ENCODE measurements at regions not wholly inside any gene's neighbourhood (a gene's known extent, or its start where the extent isn't known, plus 50 kb on each side); places are given as distances from the start of the nearest gene placed in this dataset.

GRCh38 chr2:239566995-239567568 lies 166.3 kb upstream of the HDAC4 start:
- H3K36me3 ChIP-seq (ENCODE audit: control insufficient read depth in 2 of 2, extremely low read depth in 1 of 2, insufficient read depth in 2 of 2, low read length in 2 of 2): no peaks in the 10 kb centered on the region
- ChIA-PET POLR2A (no interaction called here), CTCF (no interaction called here)
- no peaks in the 10 kb centered on the region for H3K4me1 ChIP-seq (ENCODE audit: control insufficient read depth, extremely low read depth, insufficient read depth, low read length)
- no TSS peak for BruUV-seq (replicated peaks)
- H4K20me1 ChIP-seq (replicated peaks; ENCODE audit: control insufficient read depth, extremely low read depth, insufficient read depth, low read length): no peaks in the 10 kb centered on the region
- peaks cover 2% of the 10 kb centered on the region for H3K9me3 ChIP-seq (replicated peaks; ENCODE audit: control insufficient read depth, insufficient read depth, low read length)
- no peak overlapping the region for H3K9ac ChIP-seq (replicated peaks; ENCODE audit: extremely low read depth, insufficient read depth, low read length)
- dilution Hi-C loops (cut with MboI; ENCODE audit: extremely low pct_ligation_motif_present, low sequenced_read_pairs) (no loop called here), intact Hi-C loops (cut with micrococcal nuclease) (no loop called here)
- no peak overlapping the region for H2AFZ ChIP-seq (ENCODE audit: low read depth, low read length)
- no peaks in the 10 kb centered on the region for H3K9me1 ChIP-seq (replicated peaks; ENCODE audit: control insufficient read depth, extremely low read depth, insufficient read depth, low read length)
- no peak overlapping the region for H3K4me3 ChIP-seq (replicated peaks in 1 of 3; ENCODE audit: insufficient read depth in 1 of 3, low read depth in 1 of 3, low read length in 3 of 3)
- no peak overlapping the region for H3K4me2 ChIP-seq (ENCODE audit: insufficient read depth, low read length)
- no peak for TF ChIP-seq MYC (IDR thresholded peaks at IDR 0.05; ENCODE audit: low read depth, low read length)
- no peak for TF ChIP-seq GATA2 (IDR thresholded peaks at IDR 0.05; ENCODE audit: insufficient read depth, insufficient read length, low read depth, low read length)
- no peak for TF ChIP-seq POLR2AphosphoS5 (IDR thresholded peaks at IDR 0.05; ENCODE audit: insufficient read depth, low read depth, low read length)
- no peak for TF ChIP-seq POLR2A (IDR thresholded peaks at IDR 0.05; ENCODE audit: low read depth, low read length)
- TF ChIP-seq EZH2 (IDR thresholded peaks at IDR 0.05; ENCODE audit: borderline replicate concordance, low read depth, low read length, severe bottlenecking): no peak
- no peak for TF ChIP-seq FOS (IDR thresholded peaks at IDR 0.05; ENCODE audit: borderline replicate concordance, insufficient read depth, low read length)
- no peak for TF ChIP-seq CTCF (IDR thresholded peaks at IDR 0.05; ENCODE audit: extremely low read depth in 1 of 2, insufficient read depth in 1 of 2, low read depth in 1 of 2, low read length in 2 of 2)
- TF ChIP-seq MAX (IDR thresholded peaks at IDR 0.05; ENCODE audit: insufficient read depth, insufficient read length): no peak
- no peak for TF ChIP-seq JUN (IDR thresholded peaks at IDR 0.05; ENCODE audit: borderline replicate concordance, insufficient read depth, insufficient read length, low read depth)
- H3K79me2 ChIP-seq (ENCODE audit: control insufficient read depth, insufficient read depth, low read length): no peaks in the 10 kb centered on the region
- no peak overlapping the region for H3K27ac ChIP-seq (ENCODE audit: insufficient read depth, low read depth, low read length)
- DNase-seq (ENCODE audit: low read depth, low spot score): no peak
- no peaks in the 10 kb centered on the region for H3K27me3 ChIP-seq (ENCODE audit: control insufficient read depth in 2 of 2, insufficient read depth in 2 of 2, low read length in 2 of 2)
- no peak for FAIRE-seq
